ENCODE measurements at regions not wholly inside any gene's neighbourhood (a gene's known extent, or its start where the extent isn't known, plus 50 kb on each side); places are given as distances from the start of the nearest gene placed in this dataset.

DNA sequence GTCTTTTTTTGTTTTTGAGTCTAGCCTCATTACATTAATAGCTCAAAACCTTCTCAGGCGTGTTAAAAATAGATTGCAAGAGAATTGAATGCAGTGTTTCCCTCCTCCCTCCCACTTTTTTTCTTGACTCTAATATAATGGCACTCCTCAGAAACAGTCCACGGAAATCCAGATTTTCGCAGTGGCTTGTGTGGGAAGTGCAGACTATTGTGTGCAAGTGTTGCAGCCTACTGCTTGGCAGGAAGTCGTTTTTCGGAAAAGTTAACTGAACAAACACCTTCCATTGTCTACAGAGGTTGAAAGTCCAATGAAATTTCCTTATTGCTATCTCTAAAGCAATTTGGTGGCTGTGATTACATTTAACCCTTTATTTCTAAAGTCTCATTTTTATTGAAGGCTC is 147.9 kb upstream of the E2F7 start:
- in situ Hi-C loops (cut with HindIII; ENCODE audit: low sequenced_read_pairs) = no loop called here
- no peak for DNase-seq (ENCODE audit: low read depth, low spot score)
- TF ChIP-seq, protein P1, sequence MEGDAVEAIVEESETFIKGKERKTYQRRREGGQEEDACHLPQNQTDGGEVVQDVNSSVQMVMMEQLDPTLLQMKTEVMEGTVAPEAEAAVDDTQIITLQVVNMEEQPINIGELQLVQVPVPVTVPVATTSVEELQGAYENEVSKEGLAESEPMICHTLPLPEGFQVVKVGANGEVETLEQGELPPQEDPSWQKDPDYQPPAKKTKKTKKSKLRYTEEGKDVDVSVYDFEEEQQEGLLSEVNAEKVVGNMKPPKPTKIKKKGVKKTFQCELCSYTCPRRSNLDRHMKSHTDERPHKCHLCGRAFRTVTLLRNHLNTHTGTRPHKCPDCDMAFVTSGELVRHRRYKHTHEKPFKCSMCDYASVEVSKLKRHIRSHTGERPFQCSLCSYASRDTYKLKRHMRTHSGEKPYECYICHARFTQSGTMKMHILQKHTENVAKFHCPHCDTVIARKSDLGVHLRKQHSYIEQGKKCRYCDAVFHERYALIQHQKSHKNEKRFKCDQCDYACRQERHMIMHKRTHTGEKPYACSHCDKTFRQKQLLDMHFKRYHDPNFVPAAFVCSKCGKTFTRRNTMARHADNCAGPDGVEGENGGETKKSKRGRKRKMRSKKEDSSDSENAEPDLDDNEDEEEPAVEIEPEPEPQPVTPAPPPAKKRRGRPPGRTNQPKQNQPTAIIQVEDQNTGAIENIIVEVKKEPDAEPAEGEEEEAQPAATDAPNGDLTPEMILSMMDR (IDR thresholded peaks at IDR 0.05; ENCODE audit: low read depth, low read length) = no peak
- H3K4me3 ChIP-seq (ENCODE audit: low read depth, low read length) = no peak overlapping the region

DNA sequence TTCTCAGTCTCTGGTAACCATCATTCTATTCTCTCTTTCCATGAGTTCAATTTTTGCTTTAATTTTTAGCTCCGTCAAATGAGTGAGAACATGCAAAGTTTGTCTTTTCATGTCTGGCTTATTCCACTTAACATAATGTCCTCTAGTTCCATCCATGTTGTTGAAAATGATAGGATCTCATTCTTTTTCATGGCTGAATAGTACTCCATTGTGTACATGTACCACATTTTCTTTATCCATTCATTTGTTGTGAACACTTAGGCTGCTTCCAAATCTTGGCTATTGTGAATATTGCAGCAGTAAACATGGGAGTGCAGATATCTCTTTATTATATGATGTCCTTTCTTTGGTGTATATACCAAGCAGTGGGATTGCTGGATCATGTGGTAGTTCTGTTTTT is 145.4 kb upstream of the E2F7 start:
- no peak overlapping the region for H3K4me3 ChIP-seq (ENCODE audit: low read depth, low read length)
- TF ChIP-seq, protein P1 (IDR thresholded peaks at IDR 0.05; ENCODE audit: low read depth, low read length) = no peak
- no peak for DNase-seq (ENCODE audit: low read depth, low spot score)
- in situ Hi-C loops (cut with HindIII; ENCODE audit: low sequenced_read_pairs) = no loop called here

DNA sequence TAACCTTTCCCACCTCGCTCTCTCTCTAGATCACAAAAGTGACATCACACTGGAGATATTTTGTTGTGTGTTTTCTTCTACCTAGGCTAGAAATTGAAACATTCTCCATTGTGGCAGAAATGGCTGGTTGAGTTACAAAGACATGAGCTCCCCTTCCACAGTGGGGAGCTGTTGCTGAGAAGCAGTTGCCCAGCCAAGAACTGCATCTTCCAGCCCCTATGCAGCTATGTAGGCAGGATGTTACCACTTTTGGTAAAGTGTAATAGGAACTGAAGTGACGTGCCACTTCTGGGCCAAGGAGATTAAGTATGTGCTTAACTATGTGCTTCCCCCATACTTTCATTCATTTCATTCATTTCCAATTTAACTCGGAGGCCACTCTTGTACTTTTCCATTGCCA is 138.7 kb upstream of the E2F7 start:
- no peak overlapping the region for H3K4me3 ChIP-seq (ENCODE audit: low read depth, low read length)
- DNase-seq (ENCODE audit: low read depth, low spot score) = no peak
- TF ChIP-seq, protein P1 (IDR thresholded peaks at IDR 0.05; ENCODE audit: low read depth, low read length) = peak; percentile 10
- in situ Hi-C loops (cut with HindIII; ENCODE audit: low sequenced_read_pairs) = no loop called here

DNA sequence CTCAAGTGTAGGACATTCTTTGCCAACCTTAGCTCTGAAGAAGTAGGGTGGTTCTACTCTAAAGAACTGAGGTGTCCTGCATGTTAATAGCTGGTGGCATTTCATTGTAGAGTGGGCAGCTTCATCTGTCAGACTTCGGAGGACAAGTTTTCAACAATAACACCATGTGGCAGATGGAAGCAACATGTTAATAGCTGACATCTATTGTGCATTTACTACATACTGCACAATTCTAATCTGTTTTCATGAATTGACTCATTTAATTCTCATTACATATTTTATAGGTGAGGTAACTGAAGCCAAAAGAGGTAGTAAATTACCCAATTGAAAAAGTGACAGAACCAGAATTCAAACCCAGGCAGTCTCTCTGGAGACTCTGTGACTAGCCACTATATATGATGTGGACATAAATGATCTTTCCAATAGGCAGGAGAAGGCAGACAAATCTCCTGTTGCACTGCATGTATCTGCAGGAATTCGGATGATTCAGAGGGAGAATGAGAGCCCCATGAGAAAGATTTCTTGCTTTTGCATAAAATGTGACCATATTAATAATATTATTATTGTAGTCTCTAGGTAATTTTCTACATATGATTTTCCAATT is 137.2 kb upstream of the E2F7 start:
- TF ChIP-seq, protein P1 (IDR thresholded peaks at IDR 0.05; ENCODE audit: low read depth, low read length) = no peak
- DNase-seq (ENCODE audit: low read depth, low spot score) = no peak
- no peak overlapping the region for H3K4me3 ChIP-seq (ENCODE audit: low read depth, low read length)
- in situ Hi-C loops (cut with HindIII; ENCODE audit: low sequenced_read_pairs) = no loop called here

DNA sequence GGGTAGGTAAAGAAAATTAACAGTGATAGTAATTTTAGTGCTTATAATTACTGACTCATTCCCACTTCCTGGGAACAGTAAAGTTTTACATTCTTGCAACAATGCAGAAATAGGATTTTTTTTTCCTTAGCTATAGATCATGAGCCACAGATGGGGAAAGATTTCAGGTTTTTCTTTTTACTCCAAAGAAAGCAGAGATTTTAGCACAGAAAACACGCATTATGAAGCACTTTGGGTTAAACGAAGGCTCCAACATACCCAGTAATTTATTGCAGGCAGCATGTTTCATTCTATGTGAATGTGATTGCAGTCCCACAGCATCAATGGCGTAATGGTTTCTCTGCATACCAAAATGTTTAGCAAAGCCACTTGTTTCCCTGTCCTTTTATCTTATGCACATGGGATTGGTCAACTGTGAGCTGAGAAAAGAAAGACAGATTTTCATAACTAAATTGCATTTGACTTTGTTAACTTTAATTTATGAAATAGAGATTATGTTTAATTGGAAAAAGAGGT is 124.6 kb upstream of the E2F7 start:
- in situ Hi-C loops (cut with HindIII; ENCODE audit: low sequenced_read_pairs) = no loop called here
- TF ChIP-seq, protein P1 (IDR thresholded peaks at IDR 0.05; ENCODE audit: low read depth, low read length) = no peak
- peak; percentile 91 for DNase-seq (ENCODE audit: low read depth, low spot score)
- no peak overlapping the region for H3K4me3 ChIP-seq (ENCODE audit: low read depth, low read length)

DNA sequence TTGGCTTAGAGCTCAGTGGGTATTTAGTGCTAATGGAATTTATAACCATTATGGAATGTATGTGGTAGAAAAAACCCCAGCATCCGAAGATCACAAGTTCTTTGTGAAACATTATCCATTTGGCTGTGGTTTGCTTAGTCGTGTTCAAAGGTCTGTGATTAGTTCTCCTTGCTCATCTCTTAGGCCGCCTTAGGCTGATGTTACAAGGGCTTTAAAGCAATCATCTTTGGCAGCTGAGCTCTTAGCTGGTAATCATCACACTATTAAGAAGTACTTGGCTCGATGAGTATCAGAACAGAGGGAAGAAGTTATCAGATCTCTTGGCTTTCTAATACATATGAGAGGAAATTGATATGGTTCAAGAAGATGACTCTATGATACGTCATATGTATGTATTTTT is 124.1 kb upstream of the E2F7 start:
- DNase-seq (ENCODE audit: low read depth, low spot score) = peak; percentile 85
- in situ Hi-C loops (cut with HindIII; ENCODE audit: low sequenced_read_pairs) = no loop called here
- H3K4me3 ChIP-seq (ENCODE audit: low read depth, low read length) = no peak overlapping the region
- TF ChIP-seq, protein P1 (IDR thresholded peaks at IDR 0.05; ENCODE audit: low read depth, low read length) = no peak

Measured in astrocyte of the spinal cord (primary cell).